ENCODE measurements at regions not wholly inside any gene's neighbourhood (a gene's known extent, or its start where the extent isn't known, plus 50 kb on each side); places are given as distances from the start of the nearest gene placed in this dataset.

GRCh38 chr9:1292384-1292783 is 242.2 kb downstream of the DMRT2 start:
- Mint-ChIP-seq H3K27ac (ENCODE audit: unreplicated experiment) (no peak overlapping the region), H3K9me3 (ENCODE audit: low read depth) (peaks cover 34% of the 10 kb centered on the region), H3K4me3 (ENCODE audit: unreplicated experiment) (no peak overlapping the region), H3K4me1 (ENCODE audit: low read depth) (no peaks in the 10 kb centered on the region), H3K27me3 (ENCODE audit: low read depth) (no peaks in the 10 kb centered on the region), H3K36me3 (ENCODE audit: low read depth) (no peaks in the 10 kb centered on the region)
- no peak for DNase-seq (ENCODE audit: low spot score)
- no peak for TF ChIP-seq CTCF (IDR thresholded peaks at IDR 0.05)

GRCh38 chr9:1294641-1295258 is 244.6 kb downstream of the DMRT2 start:
- Mint-ChIP-seq H3K36me3 (ENCODE audit: low read depth) (no peaks in the 10 kb centered on the region), H3K27me3 (ENCODE audit: low read depth) (no peaks in the 10 kb centered on the region), H3K4me1 (ENCODE audit: low read depth) (no peaks in the 10 kb centered on the region), H3K27ac (ENCODE audit: unreplicated experiment) (no peak overlapping the region), H3K4me3 (ENCODE audit: unreplicated experiment) (no peak overlapping the region), H3K9me3 (ENCODE audit: low read depth) (peaks cover 29% of the 10 kb centered on the region)
- TF ChIP-seq CTCF (IDR thresholded peaks at IDR 0.05), result no peak
- no peak for DNase-seq (ENCODE audit: low spot score)

- no peak for DNase-seq (ENCODE audit: low spot score)
- Mint-ChIP-seq H3K36me3 (ENCODE audit: low read depth) (no peaks in the 10 kb centered on the region), H3K4me1 (ENCODE audit: low read depth) (no peaks in the 10 kb centered on the region), H3K9me3 (ENCODE audit: low read depth) (peaks cover 29% of the 10 kb centered on the region), H3K4me3 (ENCODE audit: unreplicated experiment) (no peak overlapping the region), H3K27me3 (ENCODE audit: low read depth) (no peaks in the 10 kb centered on the region), H3K27ac (ENCODE audit: unreplicated experiment) (no peak overlapping the region)
- TF ChIP-seq CTCF (IDR thresholded peaks at IDR 0.05), result no peak
Observed at GRCh38 chr9:1296331-1296730, 246.2 kb downstream of the DMRT2 start.

GRCh38 chr9:1298046-1298445 is 247.9 kb downstream of the DMRT2 start:
- H3K4me1 Mint-ChIP-seq (ENCODE audit: low read depth), result no peaks in the 10 kb centered on the region
- peaks cover 19% of the 10 kb centered on the region for H3K9me3 Mint-ChIP-seq (ENCODE audit: low read depth)
- no peak for DNase-seq (ENCODE audit: low spot score)
- H3K27ac Mint-ChIP-seq (ENCODE audit: unreplicated experiment), result no peak overlapping the region
- TF ChIP-seq CTCF (IDR thresholded peaks at IDR 0.05), result no peak
- no peaks in the 10 kb centered on the region for H3K27me3 Mint-ChIP-seq (ENCODE audit: low read depth)
- no peak overlapping the region for H3K4me3 Mint-ChIP-seq (ENCODE audit: unreplicated experiment)
- no peaks in the 10 kb centered on the region for H3K36me3 Mint-ChIP-seq (ENCODE audit: low read depth)

GRCh38 chr9:1300941-1301340 is 250.8 kb downstream of the DMRT2 start:
- no peak overlapping the region for H3K27ac Mint-ChIP-seq (ENCODE audit: unreplicated experiment)
- no peak for TF ChIP-seq CTCF (IDR thresholded peaks at IDR 0.05)
- no peaks in the 10 kb centered on the region for H3K4me1 Mint-ChIP-seq (ENCODE audit: low read depth)
- DNase-seq (ENCODE audit: low spot score), result no peak
- H3K9me3 Mint-ChIP-seq (ENCODE audit: low read depth), result peaks cover 23% of the 10 kb centered on the region
- H3K4me3 Mint-ChIP-seq (ENCODE audit: unreplicated experiment), result no peak overlapping the region
- no peaks in the 10 kb centered on the region for H3K36me3 Mint-ChIP-seq (ENCODE audit: low read depth)
- H3K27me3 Mint-ChIP-seq (ENCODE audit: low read depth), result no peaks in the 10 kb centered on the region
